ENCODE measurements at regions not wholly inside any gene's neighbourhood (a gene's known extent, or its start where the extent isn't known, plus 50 kb on each side); places are given as distances from the start of the nearest gene placed in this dataset.
"Not testable (repeated sequence)": the region's sequence is repeated elsewhere in the genome, so short reads cannot be mapped to it uniquely, and the experiment has no call there.

DNA sequence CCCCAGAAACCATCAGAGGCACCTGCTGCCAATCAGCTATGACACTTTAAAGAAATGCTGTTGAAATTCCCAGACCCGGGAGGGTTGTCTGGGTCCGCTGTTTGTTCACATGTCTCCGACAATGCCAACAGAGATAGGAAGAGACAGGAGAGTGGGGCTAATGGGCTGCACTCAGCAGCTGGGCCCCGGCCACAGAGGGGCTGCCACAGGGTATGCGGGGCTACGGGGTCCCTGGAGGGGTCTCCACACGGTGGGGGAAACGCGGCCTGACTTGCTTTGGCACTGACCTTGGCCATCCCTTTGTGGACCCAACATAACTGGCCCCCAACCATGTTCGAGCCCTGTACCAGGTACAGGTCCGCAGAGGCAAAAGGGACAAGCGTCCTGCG is 121.0 kb upstream of the PPP1R26 start:
- Mint-ChIP-seq H3K9me3 (peaks cover 0 to 9% (median 0%) of the 10 kb centered on the region in 9 donors), H3K36me3 (no peaks in the 10 kb centered on the region), H3K27me3 (peaks cover 0 to 5% (median 1%) of the 10 kb centered on the region in 5 donors), H3K4me1 (no peaks in the 10 kb centered on the region), H3K27ac (no peak overlapping the region), H3K4me3 (no peak overlapping the region)
- DNase-seq (no peak), ATAC-seq (no peak)
- POLR2A ChIA-PET = no interaction called here

DNA sequence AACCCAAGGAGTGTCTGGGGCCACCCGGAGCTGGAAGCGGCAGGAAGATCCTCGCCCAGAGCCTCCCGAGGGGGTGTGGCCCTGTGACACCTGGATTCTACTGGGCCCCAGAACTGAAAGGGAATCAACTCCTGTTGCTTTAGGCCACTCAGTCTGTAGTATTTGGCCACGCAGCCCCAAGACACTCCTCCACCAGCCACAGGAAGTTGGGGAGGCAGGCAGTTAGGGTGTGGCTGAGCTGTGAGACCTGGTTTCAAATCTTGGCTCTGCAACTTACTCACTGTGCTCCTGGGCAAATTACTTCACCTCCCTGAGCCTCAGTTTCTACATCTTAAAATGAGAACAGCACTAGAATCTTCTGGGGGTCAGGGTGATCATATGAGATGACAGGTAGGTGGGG is 119.8 kb upstream of the PPP1R26 start:
- no peaks in the 10 kb centered on the region for H3K4me1 Mint-ChIP-seq
- DNase-seq (no peak), ATAC-seq (no peak)
- POLR2A ChIA-PET = no interaction called here
- H3K27me3 Mint-ChIP-seq = peaks cover 0 to 5% (median 1%) of the 10 kb centered on the region in 5 donors
- H3K27ac Mint-ChIP-seq = no peak overlapping the region
- H3K9me3 Mint-ChIP-seq = peaks cover 0 to 9% (median 0%) of the 10 kb centered on the region in 9 donors
- H3K4me3 Mint-ChIP-seq = no peak overlapping the region
- no peaks in the 10 kb centered on the region for H3K36me3 Mint-ChIP-seq

DNA sequence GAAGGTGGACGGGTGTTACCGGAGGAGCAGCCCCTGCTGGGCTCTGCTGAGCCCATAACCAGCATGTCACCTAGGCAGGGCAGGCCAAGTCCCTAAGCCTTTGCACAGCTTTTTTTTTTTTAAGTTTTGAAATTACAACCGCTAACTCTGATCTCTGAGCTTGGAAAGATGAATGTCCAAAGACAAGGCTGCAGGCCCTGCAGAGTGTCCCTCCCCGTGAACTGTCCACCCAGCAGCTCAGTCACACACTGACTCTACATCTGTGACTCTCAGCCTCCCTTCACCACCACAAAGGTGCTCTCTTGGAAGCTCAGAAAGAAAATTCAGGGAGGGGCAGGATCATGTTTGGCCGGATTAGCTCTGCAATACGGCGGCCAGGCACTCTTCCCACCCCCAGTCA is 119.0 kb upstream of the PPP1R26 start:
- Mint-ChIP-seq H3K4me3 (peak overlapping the region in 1 of 10 donors; percentile 43), H3K27me3 (peaks cover 0 to 5% (median 1%) of the 10 kb centered on the region in 5 donors), H3K9me3 (peaks cover 0 to 9% (median 0%) of the 10 kb centered on the region in 9 donors), H3K36me3 (no peaks in the 10 kb centered on the region), H3K4me1 (no peaks in the 10 kb centered on the region), H3K27ac (no peak overlapping the region)
- no peak for DNase-seq
- POLR2A ChIA-PET = no interaction called here
- no peak for ATAC-seq

DNA sequence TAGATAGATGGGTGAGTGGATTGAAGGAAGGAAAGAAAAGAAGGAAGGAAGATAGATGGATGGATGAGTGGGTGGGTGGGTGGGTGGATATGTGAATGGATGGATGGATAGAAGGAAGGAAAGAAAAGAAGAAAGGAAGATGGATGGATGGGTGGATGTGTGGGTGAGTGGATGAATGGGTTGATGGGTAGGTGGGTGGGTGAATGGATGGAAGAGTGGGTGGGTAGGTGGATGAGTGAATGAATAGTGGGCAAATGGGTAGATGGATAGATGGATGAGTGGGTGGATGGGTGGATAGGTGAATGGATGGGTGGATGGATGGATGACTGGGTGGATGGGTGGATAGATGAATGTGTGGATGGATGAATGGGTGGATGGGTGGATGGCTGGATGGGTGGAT is 117.9 kb upstream of the PPP1R26 start:
- H3K9me3 Mint-ChIP-seq, POLR2A ChIA-PET, ATAC-seq, H3K4me3 Mint-ChIP-seq, H3K36me3 Mint-ChIP-seq, DNase-seq, H3K4me1 Mint-ChIP-seq, H3K27me3 Mint-ChIP-seq, H3K27ac Mint-ChIP-seq: not testable (repeated sequence)

DNA sequence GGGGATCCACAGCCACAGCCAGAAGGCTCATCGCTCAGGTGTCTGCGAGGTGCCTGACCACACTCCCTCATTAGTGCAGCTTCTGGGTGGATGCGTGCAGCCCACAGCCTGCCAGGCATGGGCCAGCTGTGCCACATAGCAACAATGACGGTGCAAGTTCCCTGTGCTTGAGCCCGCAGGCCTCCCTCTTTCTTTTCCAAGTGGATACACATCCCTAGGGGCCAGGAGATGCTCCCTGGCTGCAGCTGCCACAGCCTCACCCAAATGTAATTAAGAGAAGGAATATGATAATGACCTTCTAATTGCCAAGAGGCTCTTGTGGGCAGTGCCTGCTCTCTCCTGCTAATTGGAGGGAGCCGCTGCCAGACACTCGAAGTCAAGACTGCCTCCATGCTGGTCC is 116.0 kb upstream of the PPP1R26 start:
- no peak overlapping the region for H3K27ac Mint-ChIP-seq
- DNase-seq (no peak), ATAC-seq (no peak)
- no peak overlapping the region for H3K4me3 Mint-ChIP-seq
- H3K36me3 Mint-ChIP-seq = no peaks in the 10 kb centered on the region
- POLR2A ChIA-PET = no interaction called here
- peaks cover 0 to 9% (median 0%) of the 10 kb centered on the region in 9 donors for H3K9me3 Mint-ChIP-seq
- no peaks in the 10 kb centered on the region for H3K4me1 Mint-ChIP-seq
- peaks cover 0 to 8% (median 1%) of the 10 kb centered on the region in 5 donors for H3K27me3 Mint-ChIP-seq

DNA sequence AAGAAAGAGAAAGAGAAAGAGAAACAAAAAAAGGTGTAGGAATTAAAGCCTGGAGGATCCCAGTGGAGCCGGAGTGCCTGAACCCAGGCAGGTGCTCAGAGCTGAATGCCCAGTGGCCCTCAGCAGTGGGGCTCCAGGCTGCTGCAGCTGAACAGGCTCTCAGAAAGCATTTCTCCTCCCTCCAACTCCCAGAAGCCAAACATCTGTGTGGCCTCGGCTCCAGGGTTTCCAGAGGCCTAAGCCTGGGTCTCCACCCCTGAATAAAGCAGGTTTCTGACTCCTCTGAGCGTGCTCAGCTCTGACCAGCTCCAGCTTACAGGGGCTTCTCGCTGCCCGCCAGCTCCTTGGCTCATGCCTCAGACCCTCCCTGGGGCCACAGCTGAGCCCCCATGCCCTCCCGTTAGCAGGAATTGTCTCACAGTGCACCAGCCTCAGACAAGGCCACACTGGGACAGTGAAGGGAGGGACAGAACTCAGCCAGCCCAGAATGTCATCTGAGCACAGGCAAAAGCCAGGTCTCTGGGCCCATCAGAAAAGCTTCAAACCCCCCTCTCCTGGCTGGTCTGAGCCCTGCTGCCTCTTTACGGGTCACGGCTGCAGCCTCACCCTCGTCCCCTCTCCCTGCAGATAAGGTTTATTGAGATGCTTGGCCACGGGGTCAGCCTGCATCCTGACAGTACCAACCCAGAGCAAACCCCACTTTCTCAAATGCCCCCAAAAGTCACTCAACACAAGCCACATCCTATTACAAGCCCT is 114.4 kb upstream of the PPP1R26 start:
- Mint-ChIP-seq H3K27ac (peak overlapping the region in 1 of 10 donors; percentile 15), H3K4me3 (no peak overlapping the region)

DNA sequence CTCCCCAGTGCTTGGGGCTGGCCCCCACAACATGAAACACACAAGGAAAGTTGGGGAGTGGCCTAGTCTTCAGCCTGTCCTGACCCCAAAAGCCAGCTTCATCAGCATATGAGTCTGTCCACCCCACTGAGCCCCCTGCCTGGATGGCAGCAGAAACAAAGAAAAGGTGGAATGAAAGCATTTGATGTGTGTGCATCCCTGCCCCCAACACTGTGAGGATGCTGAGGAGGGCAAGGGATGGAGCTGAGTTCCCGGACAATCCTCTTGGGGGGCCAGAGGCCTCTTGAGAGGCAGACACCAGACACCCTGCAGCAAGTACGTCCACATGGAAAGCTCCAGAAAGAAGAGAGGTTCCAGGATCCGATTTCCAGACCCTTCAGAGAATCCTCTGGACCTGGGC is 113.5 kb upstream of the PPP1R26 start:
- no peak for ATAC-seq

More for the DNA sequence above, 114.4 kb upstream of the PPP1R26 start:
- Mint-ChIP-seq H3K4me1 (no peaks in the 10 kb centered on the region), H3K9me3 (peaks cover 0 to 9% (median 0%) of the 10 kb centered on the region in 9 donors), H3K27me3 (peaks cover 0 to 6% (median 0%) of the 10 kb centered on the region in 5 donors), H3K36me3 (no peaks in the 10 kb centered on the region)
- no peak for ATAC-seq
- DNase-seq = no peak
- POLR2A ChIA-PET = no interaction called here

DNA sequence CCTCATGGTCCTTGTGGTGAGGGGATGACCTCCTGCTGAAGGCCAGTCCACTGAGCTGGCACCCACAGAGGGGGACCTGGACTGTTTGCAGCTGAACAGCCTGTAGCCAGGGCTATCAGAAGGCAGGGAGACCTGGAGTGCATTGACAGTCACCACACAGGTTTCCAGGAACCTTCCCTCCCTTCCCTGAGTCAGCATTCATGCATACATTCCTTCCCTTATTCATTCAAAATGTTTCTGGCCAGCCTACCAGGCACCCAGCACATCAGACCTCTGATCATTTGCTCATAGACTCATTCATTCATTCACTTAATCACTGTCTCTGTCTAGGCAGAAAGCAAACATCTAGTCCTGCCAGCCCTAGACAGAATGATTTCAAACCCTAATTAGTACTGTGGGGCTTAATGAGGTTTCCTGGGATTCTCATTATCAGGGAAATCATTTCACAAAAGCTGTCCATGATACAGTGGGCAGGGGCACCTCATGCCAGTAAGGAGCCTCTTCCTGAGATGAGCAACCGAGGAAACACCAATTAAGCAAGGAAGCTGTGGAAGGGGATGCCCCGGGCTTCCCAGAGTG is 110.1 kb upstream of the PPP1R26 start:
- Mint-ChIP-seq H3K27ac (peak overlapping the region in 1 of 10 donors; percentile 30), H3K27me3 (peaks cover 0 to 6% (median 4%) of the 10 kb centered on the region in 5 donors), H3K4me3 (no peak overlapping the region), H3K36me3 (no peaks in the 10 kb centered on the region), H3K9me3 (no peaks in the 10 kb centered on the region), H3K4me1 (no peaks in the 10 kb centered on the region)
- POLR2A ChIA-PET = no interaction called here
- ATAC-seq = no peak
- DNase-seq = no peak

More for the DNA sequence above, 113.5 kb upstream of the PPP1R26 start:
- Mint-ChIP-seq H3K4me1 (no peaks in the 10 kb centered on the region), H3K36me3 (no peaks in the 10 kb centered on the region), H3K27me3 (peaks cover 0 to 6% (median 0%) of the 10 kb centered on the region in 5 donors), H3K4me3 (no peak overlapping the region), H3K27ac (peak overlapping the region in 1 of 10 donors; percentile 57), H3K9me3 (peaks cover 0 to 9% (median 0%) of the 10 kb centered on the region in 9 donors)
- DNase-seq = no peak
- POLR2A ChIA-PET = no interaction called here

DNA sequence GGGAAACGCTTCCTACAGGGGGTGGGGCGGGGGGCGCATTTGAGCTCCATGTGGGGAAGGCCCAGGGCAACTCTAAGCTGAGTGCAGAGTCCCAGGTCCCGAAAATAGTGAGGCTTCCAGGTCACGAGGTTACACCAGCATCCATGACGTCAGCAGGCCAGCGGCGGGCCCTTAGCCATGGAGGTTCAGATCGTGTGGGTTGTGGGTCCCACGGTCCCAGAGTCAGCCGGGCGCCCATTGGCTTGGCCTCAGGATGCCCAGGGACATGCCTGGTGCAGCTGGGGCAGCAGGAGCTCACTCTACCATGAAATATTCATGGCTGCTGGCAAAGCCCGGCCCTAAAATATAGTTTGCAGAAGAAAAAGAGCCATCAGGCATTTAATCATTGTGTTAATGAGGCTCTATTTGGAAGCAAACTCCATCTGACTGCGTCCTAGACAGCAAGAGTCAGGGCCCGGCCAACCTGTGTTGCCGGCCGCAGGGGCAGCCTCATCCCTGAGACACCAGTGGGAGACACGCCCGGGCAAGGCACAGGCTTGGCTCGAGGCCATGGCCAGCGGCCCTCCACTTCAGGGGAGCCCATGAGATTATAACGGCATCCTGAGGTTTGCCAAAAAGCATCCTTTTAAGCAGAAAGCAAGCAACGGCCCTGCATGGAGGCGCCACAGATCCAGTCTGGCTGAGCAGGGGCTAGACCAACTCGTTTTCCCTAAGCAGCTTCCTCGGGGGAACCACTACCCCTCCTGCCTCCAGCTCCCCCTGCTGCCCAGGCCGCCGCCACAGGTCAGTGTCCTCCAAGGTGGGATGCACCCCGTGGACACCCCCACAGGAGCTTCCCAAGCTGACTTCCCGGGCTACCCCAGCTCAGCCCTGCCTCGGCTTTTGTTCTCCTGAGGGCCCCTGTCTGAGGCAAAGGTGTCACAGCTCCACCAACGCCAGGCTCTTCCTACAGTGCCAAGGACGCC is 108.9 kb upstream of the PPP1R26 start:
- Mint-ChIP-seq H3K36me3 (no peaks in the 10 kb centered on the region), H3K4me1 (no peaks in the 10 kb centered on the region), H3K27me3 (peaks cover 0 to 13% (median 4%) of the 10 kb centered on the region in 5 donors), H3K4me3 (no peak overlapping the region), H3K9me3 (no peaks in the 10 kb centered on the region), H3K27ac (peak overlapping the region in 1 of 10 donors; percentile 24)
- DNase-seq (no peak), ATAC-seq (no peak)
- POLR2A ChIA-PET = no interaction called here

DNA sequence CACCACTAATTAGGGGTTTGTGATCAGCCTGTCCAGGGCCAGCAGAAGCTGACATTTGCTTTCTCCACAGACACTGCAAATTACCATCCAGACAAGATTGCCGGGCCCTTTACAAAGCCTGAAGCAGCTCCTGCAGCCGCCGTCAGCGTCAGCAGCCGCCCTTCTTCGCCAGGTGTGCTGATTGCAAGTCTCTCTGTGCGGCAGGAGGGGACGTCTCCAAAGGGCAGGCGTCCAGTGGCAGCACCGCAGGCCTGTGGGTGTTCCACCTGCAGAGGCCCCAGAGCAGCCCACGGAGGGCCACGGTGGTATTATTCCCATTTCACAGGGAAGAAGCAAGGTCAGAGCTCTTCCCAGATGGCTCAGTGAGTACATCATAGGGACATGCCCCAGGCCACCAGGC is 108.0 kb upstream of the PPP1R26 start:
- POLR2A ChIA-PET = no interaction called here
- no peak for ATAC-seq
- H3K27ac Mint-ChIP-seq = peak overlapping the region in 1 of 10 donors; percentile 24
- no peak for DNase-seq
- no peaks in the 10 kb centered on the region for H3K9me3 Mint-ChIP-seq
- H3K4me3 Mint-ChIP-seq = no peak overlapping the region
- H3K27me3 Mint-ChIP-seq = peaks cover 0 to 13% (median 4%) of the 10 kb centered on the region in 5 donors
- no peaks in the 10 kb centered on the region for H3K4me1 Mint-ChIP-seq
- no peaks in the 10 kb centered on the region for H3K36me3 Mint-ChIP-seq

DNA sequence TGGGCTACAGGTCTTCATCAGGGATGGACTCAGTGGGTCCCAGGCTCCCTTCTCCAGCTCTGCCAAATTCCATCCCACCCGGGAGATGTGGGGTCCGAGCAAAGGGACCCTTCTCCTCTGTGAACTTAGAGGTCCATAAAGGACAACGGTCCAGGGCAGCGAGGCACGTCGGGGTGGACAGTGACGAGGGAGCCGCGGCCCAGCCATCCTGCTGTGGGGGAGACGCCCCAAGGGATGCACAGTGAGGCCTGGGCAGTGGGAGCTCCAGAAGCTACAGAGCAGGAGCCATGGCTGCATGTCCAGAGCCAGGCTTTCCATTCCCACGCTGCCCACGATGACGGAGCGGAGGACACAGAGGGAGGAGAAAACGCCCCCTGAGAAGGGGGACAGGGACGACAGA is 107.5 kb upstream of the PPP1R26 start:
- no peak overlapping the region for H3K27ac Mint-ChIP-seq
- H3K27me3 Mint-ChIP-seq = peaks cover 0 to 13% (median 4%) of the 10 kb centered on the region in 5 donors
- no peaks in the 10 kb centered on the region for H3K36me3 Mint-ChIP-seq
- ATAC-seq (no peak), DNase-seq (no peak)
- H3K4me1 Mint-ChIP-seq = no peaks in the 10 kb centered on the region
- no peak overlapping the region for H3K4me3 Mint-ChIP-seq
- H3K9me3 Mint-ChIP-seq = no peaks in the 10 kb centered on the region
- POLR2A ChIA-PET = no interaction called here

DNA sequence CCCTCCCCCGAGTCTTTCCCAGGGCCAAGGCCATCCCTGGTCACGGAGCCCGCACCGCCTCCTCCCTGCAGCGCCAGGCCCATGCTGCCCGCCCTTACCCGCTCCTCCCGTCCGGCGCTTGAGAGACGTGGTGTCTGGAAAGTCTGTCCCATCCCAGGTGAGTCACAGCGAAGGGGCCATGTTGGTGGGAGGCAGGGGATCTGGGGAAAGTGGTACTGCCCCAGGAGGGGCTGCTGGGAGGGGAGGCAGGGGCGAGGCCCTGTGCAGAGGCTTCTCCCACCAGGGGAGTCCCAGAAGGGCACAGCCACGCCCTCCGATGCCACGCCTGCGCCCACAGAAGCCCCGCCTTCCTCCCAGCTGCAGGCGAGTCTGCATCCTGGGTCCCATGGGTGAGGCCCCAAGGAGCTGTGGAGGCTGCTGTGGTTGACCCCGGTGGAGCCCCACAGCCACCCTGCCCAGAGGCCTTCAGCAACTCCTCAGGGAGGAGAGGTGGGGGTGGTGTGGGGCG is 107.0 kb upstream of the PPP1R26 start:
- POLR2A ChIA-PET = no interaction called here
- DNase-seq = no peak
- Mint-ChIP-seq H3K4me1 (no peaks in the 10 kb centered on the region), H3K36me3 (no peaks in the 10 kb centered on the region), H3K4me3 (no peak overlapping the region), H3K27me3 (peaks cover 0 to 13% (median 4%) of the 10 kb centered on the region in 5 donors), H3K27ac (no peak overlapping the region), H3K9me3 (no peaks in the 10 kb centered on the region)
- ATAC-seq = no peak

All from naive thymus-derived CD8-positive, alpha-beta T cell (primary cell).